Fibroblast of lung (primary cell): ENCODE measurements at regions not wholly inside any gene's neighbourhood (a gene's known extent, or its start where the extent isn't known, plus 50 kb on each side); places are given as distances from the start of the nearest gene placed in this dataset.

ENCODE experiments used
- DNase-seq, 2 donors: peaks; one replicate each; pipeline versions ENCODE4 v3.0.0 to v3.0.0-alpha.2; 2010; ENCODE audit warnings: low read depth in 2 of 2
- H2AFZ ChIP-seq: 2 replicates; pipeline ENCODE4 v1.5.1; 2012; ENCODE audit warnings: low read length, control low read depth, inconsistent platforms
- H3K27ac ChIP-seq: 2 replicates; pipeline ENCODE4 v1.5.1; 2011; ENCODE audit warnings: low read length, control low read depth; ENCODE audit not compliant: insufficient read depth
- H3K27me3 ChIP-seq: 2 replicates; pipeline ENCODE4 v1.5.1; 2011; ENCODE audit warnings: mild to moderate bottlenecking, low read length; ENCODE audit not compliant: control insufficient read depth, insufficient read depth
- H3K36me3 ChIP-seq: 2 replicates; pipeline ENCODE4 v1.5.1; 2011; ENCODE audit warnings: low read length; ENCODE audit not compliant: control insufficient read depth, insufficient read depth
- H3K4me1 ChIP-seq: 2 replicates; pipeline ENCODE4 v1.5.1; 2011; ENCODE audit warnings: low read length; ENCODE audit not compliant: control insufficient read depth, insufficient read depth; ENCODE audit errors: extremely low read depth
- H3K4me2 ChIP-seq: 2 replicates; pipeline ENCODE4 v1.5.1; 2011; ENCODE audit warnings: low read length, control low read depth; ENCODE audit not compliant: insufficient read depth; ENCODE audit errors: extremely low read depth
- H3K4me3 ChIP-seq, 4 experiments: fragments of 200-600 bp in 1 of 4; sonication (generic) in 1 of 4; replicated peaks in 1 of 4; 2 replicates each; pipeline ENCODE4 v1.5.1; 2011 to 2016; ENCODE audit warnings: low read length in 4 of 4, low read depth in 3 of 4, mild to moderate bottlenecking in 3 of 4, control low read depth in 2 of 4, inconsistent platforms in 1 of 4, mixed read lengths in 1 of 4; ENCODE audit not compliant: insufficient read depth in 1 of 4; ENCODE audit errors: control extremely low read depth in 1 of 4
- H3K79me2 ChIP-seq: 2 replicates; pipeline ENCODE4 v1.5.1; 2012; ENCODE audit warnings: mild to moderate bottlenecking, low read length, inconsistent platforms; ENCODE audit not compliant: control insufficient read depth, insufficient read depth
- H3K9ac ChIP-seq: 2 replicates; pipeline ENCODE4 v1.5.1; 2011; ENCODE audit warnings: mild to moderate bottlenecking, low read length, control low read depth; ENCODE audit not compliant: insufficient read depth
- H3K9me3 ChIP-seq: 2 replicates; pipeline ENCODE4 v1.5.1; 2012; ENCODE audit warnings: low read depth, low read length; ENCODE audit not compliant: control insufficient read depth, insufficient read depth
- H4K20me1 ChIP-seq: 2 replicates; pipeline ENCODE4 v1.5.1; 2011; ENCODE audit warnings: low read length; ENCODE audit not compliant: control insufficient read depth, insufficient read depth; ENCODE audit errors: extremely low read depth
- CTCF ChIP-seq, 2 donors: IDR thresholded peaks in 1 of 2; conservative IDR thresholded peaks in 1 of 2; 1 replicate in 1 of 2; 2 replicates in 1 of 2; pipeline ENCODE4 v1.5.1; 2011 to 2012; ENCODE audit warnings: low read length in 2 of 2, control low read depth in 1 of 2, inconsistent platforms in 1 of 2, low read depth in 1 of 2, mild to moderate bottlenecking in 1 of 2
- EZH2 ChIP-seq: IDR thresholded peaks from 2 replicates; pipeline ENCODE4 v1.5.1; 2012; ENCODE audit warnings: low read length, control low read depth, mild to moderate bottlenecking; ENCODE audit errors: missing control alignments

DNA sequence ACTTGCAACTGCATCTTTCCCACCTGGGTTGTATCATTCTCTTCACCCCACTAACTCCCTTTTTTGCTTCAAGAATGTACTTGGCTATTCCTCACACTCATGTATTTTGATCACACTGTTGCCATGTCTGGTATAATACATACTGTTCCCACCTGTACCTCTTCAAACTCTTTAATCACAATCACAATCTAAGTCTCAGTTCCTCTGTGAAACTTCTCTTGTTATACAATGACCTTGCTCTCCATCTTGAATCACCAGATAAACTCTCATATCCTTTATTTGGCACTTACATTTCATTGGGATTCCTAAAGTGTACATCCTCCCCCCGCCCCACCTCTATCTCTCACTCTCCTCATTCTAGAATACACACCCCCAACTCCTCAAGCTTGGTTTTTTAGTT, 516.0 kb upstream of the CHORDC1 start:
- no peaks in the 10 kb centered on the region for H3K36me3 ChIP-seq

DNA sequence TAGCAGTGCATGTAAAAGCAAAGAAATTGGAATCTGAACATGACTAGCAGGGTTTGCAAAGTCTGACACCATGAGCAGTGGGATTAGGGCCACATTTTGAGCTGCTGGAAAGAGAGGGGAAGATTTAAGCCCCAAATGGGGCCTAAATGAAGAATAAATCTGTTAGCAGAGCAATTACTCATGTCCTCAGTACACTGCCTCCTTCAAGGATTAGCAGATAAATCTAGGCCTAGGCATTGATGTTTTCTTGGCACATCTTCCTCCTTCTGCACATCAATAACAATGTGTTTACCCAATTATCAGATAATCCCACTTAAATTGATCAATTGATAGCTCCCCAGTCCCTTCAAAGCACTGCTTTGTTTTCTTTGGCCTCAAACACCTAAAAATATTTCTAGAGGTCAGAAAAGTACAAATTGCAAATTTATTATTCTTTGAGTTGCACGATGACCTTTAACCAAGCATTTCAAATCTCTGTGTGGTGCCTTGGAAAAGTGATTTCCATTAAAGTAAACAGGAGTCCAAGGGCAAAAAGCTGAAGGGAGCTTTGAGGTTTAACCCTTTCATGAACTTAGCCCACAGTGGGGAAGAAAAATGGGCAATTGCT, 514.7 kb upstream of the CHORDC1 start:
- Histone ChIP-seq H3K4me2 (no peak overlapping the region), H3K36me3 (no peaks in the 10 kb centered on the region), H3K27ac (no peak overlapping the region), H3K27me3 (no peaks in the 10 kb centered on the region), H3K4me1 (no peaks in the 10 kb centered on the region), H3K9ac (no peak overlapping the region), H4K20me1 (no peaks in the 10 kb centered on the region), H3K79me2 (no peaks in the 10 kb centered on the region), H3K9me3 (no peaks in the 10 kb centered on the region), H2AFZ (no peak overlapping the region), H3K4me3 (no peak overlapping the region)
- DNase-seq: peak in 1 of 2 donors; percentile 60
- TF ChIP-seq CTCF (conservative IDR thresholded peaks at IDR 0.05 in 1 of 2, IDR thresholded peaks at IDR 0.05 in 1 of 2; ENCODE audit: low read depth in 1 of 2, low read length in 2 of 2) (no peak), EZH2 (no peak)

More for the DNA sequence above, 516.0 kb upstream of the CHORDC1 start:
- DNase-seq: no peak
- no peak overlapping the region for H3K4me2 ChIP-seq
- H3K79me2 ChIP-seq: no peaks in the 10 kb centered on the region
- no peak overlapping the region for H3K9ac ChIP-seq
- H3K4me3 ChIP-seq: no peak overlapping the region
- H2AFZ ChIP-seq: no peak overlapping the region
- TF ChIP-seq CTCF (conservative IDR thresholded peaks at IDR 0.05 in 1 of 2, IDR thresholded peaks at IDR 0.05 in 1 of 2; ENCODE audit: low read depth in 1 of 2, low read length in 2 of 2): no peak
- TF ChIP-seq EZH2: no peak
- no peak overlapping the region for H3K27ac ChIP-seq
- H3K4me1 ChIP-seq: no peaks in the 10 kb centered on the region
- no peaks in the 10 kb centered on the region for H3K27me3 ChIP-seq
- H3K9me3 ChIP-seq: no peaks in the 10 kb centered on the region
- H4K20me1 ChIP-seq: no peaks in the 10 kb centered on the region

- Histone ChIP-seq H3K27me3 (no peaks in the 10 kb centered on the region), H3K4me2 (no peak overlapping the region), H3K79me2 (no peaks in the 10 kb centered on the region), H3K27ac (no peak overlapping the region), H3K4me1 (no peaks in the 10 kb centered on the region), H3K9me3 (no peaks in the 10 kb centered on the region), H3K9ac (no peak overlapping the region), H3K36me3 (no peaks in the 10 kb centered on the region), H4K20me1 (no peaks in the 10 kb centered on the region), H3K4me3 (no peak overlapping the region), H2AFZ (no peak overlapping the region)
- TF ChIP-seq CTCF (conservative IDR thresholded peaks at IDR 0.05 in 1 of 2, IDR thresholded peaks at IDR 0.05 in 1 of 2; ENCODE audit: low read depth in 1 of 2, low read length in 2 of 2) (no peak), EZH2 (no peak)
- no peak for DNase-seq
These were observed 509.6 kb upstream of the CHORDC1 start for GRCh38 chr11:90732486-90732885.
